Stimulated activated CD4-positive, alpha-beta T cell treated with anti-CD3 and anti-CD28 coated beads, Interleukin-15, amount 100 ng/mL, for 48 hours (primary cell): ENCODE measurements at regions not wholly inside any gene's neighbourhood (a gene's known extent, or its start where the extent isn't known, plus 50 kb on each side); places are given as distances from the start of the nearest gene placed in this dataset.
"Not testable (repeated sequence)": the region's sequence is repeated elsewhere in the genome, so short reads cannot be mapped to it uniquely, and the experiment has no call there.

Source experiments
- DNase-seq, 2 donors: peaks; one replicate each; pipeline ENCODE4 v3.0.0-alpha.2; 2020; ENCODE audit warnings: low read depth in 2 of 2

- no peak for DNase-seq
Observed at GRCh38 chr6:85285114-85285513, 164.8 kb upstream of the NT5E start.

DNA sequence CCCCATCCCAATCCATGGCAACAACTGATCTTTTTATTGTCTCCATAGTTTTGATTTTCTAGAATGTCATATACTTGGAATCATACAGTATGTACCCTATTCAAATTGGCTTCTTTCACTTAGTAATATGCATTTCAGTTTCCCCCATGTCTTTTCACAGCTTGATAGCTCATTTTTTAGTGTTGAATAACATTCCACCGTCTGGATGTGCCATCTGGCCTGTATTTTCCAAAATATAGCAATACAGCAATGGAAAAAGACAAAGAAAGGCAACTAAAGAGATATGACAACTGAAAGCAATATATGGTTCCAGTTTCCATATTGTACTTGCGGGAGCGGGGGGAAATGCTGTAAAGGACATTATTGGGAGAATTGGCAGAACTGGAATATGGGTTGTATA is 166.4 kb upstream of the NT5E start:
- DNase-seq, result no peak

DNA sequence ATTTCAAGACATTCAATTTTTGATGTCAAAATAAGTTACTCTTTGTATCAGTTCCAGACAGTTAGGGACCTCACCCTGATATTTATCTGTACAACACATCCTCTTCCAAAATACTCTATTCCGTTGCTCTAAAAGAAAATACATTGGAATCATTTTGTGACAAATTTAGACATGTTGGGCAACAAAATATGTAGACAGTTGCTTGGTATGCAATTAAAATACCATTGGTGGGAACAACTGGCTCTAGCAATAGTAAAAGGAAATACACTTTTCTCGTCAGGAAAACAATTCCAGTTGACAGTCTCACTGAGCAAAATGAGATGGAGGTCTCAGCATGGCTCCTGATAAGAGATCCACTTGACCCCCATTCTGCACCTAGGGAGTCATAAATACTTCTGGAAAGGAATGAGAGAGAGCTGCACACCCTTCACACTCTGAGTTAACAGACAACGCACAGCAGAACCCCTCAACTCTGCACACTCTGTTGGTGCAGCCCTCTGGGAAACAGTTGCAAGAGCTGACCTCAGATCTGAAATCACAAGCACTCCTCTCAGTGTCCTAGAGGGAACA is 171.3 kb upstream of the NT5E start:
- no peak for DNase-seq

DNA sequence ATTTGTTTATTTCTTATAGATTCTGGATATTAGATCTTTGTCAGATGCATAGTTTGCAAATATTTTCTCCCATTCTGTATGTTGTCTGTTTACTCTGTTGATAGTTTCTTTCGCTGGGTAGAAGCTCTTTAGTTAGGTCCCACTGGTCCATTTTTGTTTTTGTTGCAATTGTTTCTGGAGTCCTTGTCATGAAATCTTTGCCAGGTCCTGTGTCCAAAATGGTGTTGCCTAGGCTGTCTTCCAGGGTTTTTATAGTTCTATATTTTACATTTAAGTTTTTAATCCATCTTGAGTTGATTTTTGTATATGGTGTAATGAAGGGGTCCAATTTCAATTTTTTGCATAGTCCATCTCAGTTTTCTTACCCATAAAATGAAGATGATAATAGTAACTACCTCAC is 173.9 kb upstream of the NT5E start:
- not testable (repeated sequence) for DNase-seq

DNA sequence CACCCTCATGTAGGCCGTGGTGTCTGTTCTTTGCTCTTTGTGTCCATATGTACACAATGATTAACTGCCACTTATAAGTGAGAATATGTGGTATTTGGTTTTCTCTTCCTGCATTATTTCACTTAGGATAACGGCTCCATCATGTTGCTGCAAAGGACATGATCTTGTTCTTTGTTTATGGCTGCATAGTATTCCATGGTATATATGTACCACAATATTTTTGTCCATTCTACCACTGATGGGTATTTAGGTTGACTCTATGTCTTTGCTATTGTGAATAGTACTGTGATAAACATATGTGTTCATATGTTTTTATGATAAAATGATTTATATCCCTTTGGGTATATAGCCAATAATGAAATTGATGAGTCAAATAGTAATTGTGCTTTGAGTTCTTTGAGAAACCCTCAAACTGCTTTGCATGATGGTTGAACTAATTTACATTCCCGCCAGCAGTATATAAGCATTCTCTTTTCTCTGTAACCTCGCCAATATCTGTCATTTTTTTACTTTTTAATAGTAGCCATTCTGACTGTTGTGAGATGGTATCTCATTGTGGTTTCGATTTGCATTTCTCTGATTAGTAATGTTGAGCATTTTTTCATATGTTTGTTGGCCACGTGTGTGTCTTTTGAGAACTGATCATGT is 174.4 kb upstream of the NT5E start:
- DNase-seq, result no peak

GRCh38 chr6:85273870-85274269 is 176.0 kb upstream of the NT5E start:
- no peak for DNase-seq

GRCh38 chr6:85273046-85273445 is 176.8 kb upstream of the NT5E start:
- no peak for DNase-seq

DNA sequence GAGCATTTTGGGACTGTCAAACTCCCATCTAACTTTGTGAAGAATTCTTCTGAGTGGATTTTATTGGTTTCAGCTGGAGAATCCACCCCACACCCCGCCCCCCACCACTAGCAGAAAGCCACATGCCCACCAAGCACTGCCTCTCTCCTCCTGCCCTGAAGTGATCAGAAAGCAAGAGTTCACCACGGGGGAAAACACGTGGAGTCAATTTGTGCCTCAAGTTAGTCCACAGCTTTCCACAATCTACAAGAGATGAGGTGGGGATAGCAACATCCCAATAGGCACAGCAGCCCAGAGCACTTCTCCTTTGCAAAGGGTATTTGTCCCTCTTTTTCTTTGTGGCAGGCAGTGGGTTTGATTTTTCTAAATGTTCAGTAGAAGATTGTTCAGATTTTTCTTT is 177.3 kb upstream of the NT5E start:
- no peak for DNase-seq

GRCh38 chr6:85262621-85263020 is 187.3 kb upstream of the NT5E start:
- DNase-seq, result no peak

DNA sequence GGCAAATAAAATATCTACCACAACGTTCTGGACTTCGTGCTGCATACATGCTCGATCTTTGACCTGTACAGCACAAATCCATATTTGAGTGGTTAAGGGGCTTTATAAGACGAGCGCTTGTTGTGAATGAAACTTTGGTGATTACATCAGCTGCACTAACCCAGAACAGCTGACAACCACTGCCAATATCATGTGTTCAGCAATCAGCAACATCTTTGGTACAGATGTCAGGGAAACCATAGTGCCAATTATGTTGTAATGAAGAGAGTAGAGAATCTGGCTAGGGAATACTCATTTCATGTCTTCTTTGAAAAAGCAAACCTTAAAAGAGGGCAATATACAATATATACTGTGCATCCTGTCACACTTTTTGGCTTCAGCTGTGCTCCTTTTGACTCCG is 188.6 kb upstream of the NT5E start:
- DNase-seq, result no peak

- no peak for DNase-seq
Observed at GRCh38 chr6:85255661-85256060, 194.2 kb upstream of the NT5E start.

- DNase-seq, result no peak
Observed at GRCh38 chr6:85252552-85252951, 197.3 kb upstream of the NT5E start.

- DNase-seq, result no peak
Observed at GRCh38 chr6:85252085-85252484, 197.8 kb upstream of the NT5E start.

DNA sequence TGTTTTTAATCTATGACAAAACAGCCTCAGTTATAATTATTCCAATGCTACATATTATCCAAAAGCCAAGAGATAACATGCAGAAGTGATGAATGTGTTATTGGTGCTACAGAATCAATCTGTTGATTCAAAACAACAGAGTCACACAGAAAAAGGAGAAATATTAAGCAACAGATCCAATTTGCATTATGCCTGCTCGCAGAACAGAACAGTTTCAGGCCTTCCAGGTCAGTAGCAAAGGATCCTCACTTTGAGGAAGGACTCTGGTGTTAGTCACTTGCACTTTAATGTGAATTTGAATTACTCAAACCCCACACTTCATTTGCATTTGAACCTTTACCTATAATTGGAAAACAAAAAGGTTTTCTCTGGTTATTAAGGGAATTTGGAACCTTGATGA is 198.6 kb upstream of the NT5E start:
- no peak for DNase-seq

DNA sequence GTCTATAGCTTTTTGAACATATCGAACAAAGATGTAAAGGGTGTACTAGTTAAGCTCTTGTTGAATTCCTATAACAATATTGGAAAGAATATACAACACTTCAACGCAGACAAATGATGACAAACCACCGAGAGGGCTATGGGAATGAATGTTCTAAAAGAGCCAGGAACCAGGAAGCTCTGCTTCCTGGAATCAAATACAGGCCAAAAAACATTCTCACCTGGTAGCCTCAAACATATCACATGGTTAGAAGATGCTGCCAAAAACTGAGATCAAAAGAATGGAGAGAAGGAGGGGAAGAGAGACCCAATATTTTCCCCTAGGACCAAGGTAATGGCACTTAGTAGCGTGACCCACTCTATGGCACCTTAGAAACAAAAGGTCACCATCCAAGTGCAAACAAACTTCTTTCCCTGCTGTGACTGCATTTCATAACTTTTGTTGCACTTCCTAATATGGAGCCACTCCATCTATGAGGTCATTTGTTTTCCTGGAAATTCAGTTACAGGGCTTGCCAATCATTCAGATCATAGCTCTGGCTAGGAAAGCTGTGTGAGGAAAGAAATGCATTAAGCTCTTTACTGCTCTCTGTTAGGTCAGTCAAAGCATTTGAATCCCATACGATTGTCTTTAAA is 199.2 kb upstream of the NT5E start:
- DNase-seq, result no peak

GRCh38 chr6:85245004-85245403 is 204.9 kb upstream of the NT5E start:
- no peak for DNase-seq

DNA sequence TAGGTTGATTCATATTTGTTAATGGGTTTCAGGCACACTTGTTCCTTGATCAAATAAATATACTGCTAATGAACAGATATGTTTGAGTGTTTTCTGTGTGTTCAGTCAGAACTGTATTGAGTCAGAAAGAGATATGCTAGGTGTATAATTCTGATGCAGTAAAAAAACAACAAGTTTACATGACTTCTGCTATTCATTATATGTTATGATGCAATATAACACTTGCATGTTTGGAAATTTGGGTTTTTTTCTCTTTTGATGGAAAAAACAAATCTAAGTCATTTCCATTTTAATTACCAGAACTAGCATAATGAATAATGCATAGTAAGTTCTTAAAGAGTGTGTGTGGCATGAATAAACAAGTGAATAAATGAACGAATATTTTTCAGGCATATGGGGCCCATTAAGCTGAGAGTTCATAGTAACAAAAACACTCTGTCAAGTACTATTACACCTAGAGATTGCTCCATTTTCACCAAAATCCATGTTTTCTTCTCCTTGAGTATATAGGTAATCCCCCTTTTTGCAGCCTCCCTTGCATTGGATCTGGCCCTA is 208.3 kb upstream of the NT5E start:
- no peak for DNase-seq

- no peak for DNase-seq
Observed at GRCh38 chr6:85240787-85241385, 209.0 kb upstream of the NT5E start.

DNA sequence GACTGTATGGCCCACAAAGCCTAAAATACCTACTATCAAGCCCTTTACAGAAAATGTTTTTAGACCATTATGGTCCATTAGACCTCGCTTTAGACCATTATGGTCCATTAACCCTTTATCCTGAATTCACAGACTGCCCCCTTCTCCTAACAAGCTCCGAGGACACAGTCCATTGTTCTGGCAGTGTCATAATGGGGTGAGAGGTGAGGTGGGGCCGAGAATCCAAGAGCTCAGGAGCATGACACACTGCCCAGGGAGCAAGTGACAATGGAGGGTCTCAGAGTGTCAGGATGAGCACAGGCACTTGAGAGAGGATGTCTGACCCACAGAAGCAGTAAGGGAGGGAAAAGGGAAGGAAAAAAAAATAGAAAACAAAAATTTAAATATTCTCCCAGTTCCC is 212.4 kb upstream of the NT5E start:
- DNase-seq, result no peak

GRCh38 chr6:85236636-85237035 is 213.2 kb upstream of the NT5E start:
- DNase-seq, result no peak

- DNase-seq, result not testable (repeated sequence)
Observed at GRCh38 chr6:85227345-85227744, 222.5 kb upstream of the NT5E start.

DNA sequence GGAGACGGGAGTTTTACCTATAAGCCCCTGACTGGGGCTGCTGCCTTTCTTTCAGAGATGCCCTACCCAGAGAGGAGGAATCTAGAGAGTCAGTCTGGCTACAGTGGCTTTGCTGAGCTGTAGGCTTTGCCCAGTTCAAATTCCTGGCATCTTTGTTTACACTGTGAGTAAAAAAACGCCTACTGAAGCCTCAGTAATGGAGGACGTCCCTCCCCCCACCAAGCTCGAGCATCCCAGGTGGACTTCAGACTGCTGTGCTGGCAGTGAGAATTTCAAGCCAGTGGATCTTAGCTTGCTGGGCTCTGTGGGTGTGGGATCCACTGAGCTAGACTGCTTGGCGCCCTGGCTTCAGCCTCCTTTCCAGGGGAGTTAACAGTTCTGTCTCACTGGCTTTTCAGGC is 237.1 kb upstream of the NT5E start:
- not testable (repeated sequence) for DNase-seq

DNA sequence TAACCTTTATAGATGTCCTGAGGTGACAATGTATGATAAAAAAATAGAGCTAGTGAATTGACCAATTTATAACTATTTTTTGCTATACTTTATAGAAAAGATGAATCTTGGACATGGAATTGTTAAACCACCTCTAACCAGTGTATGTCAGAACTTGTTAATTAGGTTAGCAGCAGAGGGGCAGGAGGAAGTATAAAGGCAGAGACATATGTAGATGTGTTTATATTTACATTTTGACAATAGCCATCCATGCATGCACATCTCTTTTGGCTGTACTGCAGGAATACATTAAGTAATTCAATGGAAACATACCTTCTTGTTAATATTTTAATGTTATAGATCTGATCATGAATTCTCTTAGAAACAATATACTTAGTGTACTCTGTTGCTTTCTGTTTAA is 254.6 kb upstream of the NT5E start:
- DNase-seq, result no peak
